Testis (tissue), 2 donors: ENCODE measurements at regions not wholly inside any gene's neighbourhood (a gene's known extent, or its start where the extent isn't known, plus 50 kb on each side); places are given as distances from the start of the nearest gene placed in this dataset.

Source experiments
- POLR2A ChIP-seq: fragments of 450-650 bp; IDR thresholded peaks from one replicate; pipeline ENCODE4 v1.6.1; 2017; ENCODE audit warnings: antibody characterized with exemption, mild to moderate bottlenecking, moderate library complexity
- TF ChIP-seq, protein P1 (sequence below), 3 experiments: fragments of 450-650 bp in 2 of 3; fragments of 200-600 bp in 1 of 3; sonication (generic) in 1 of 3; IDR thresholded peaks; one replicate each; pipeline ENCODE4 v1.5.1; 2016 to 2019; ENCODE audit warnings: antibody characterized with exemption in 3 of 3, mild to moderate bottlenecking in 2 of 3, moderate library complexity in 1 of 3

DNA sequence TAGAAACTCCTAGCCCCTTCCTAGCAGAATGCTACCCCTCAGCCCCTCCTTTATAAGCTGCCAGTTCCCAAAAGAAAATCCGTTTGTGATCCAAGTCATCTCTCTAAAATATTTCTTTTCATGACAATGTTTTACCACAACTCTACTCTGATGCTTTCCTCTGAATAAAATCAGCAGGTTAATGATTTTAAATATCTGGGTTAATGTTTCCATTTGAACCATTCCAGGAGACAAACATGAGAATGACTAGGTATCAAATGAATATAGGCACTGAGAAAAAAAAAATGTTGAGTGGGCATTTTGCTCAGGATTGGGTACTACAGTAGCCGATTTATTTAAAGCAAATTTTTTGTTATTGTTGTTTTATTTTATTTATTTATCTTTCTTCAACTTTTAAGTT lies 360.3 kb downstream of the WDR11 start:
- TF ChIP-seq, protein P1, sequence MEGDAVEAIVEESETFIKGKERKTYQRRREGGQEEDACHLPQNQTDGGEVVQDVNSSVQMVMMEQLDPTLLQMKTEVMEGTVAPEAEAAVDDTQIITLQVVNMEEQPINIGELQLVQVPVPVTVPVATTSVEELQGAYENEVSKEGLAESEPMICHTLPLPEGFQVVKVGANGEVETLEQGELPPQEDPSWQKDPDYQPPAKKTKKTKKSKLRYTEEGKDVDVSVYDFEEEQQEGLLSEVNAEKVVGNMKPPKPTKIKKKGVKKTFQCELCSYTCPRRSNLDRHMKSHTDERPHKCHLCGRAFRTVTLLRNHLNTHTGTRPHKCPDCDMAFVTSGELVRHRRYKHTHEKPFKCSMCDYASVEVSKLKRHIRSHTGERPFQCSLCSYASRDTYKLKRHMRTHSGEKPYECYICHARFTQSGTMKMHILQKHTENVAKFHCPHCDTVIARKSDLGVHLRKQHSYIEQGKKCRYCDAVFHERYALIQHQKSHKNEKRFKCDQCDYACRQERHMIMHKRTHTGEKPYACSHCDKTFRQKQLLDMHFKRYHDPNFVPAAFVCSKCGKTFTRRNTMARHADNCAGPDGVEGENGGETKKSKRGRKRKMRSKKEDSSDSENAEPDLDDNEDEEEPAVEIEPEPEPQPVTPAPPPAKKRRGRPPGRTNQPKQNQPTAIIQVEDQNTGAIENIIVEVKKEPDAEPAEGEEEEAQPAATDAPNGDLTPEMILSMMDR (IDR thresholded peaks at IDR 0.05), result no peak
- no peak for TF ChIP-seq POLR2A
